GM23338 (cell line): ENCODE measurements at regions not wholly inside any gene's neighbourhood (a gene's known extent, or its start where the extent isn't known, plus 50 kb on each side); places are given as distances from the start of the nearest gene placed in this dataset.

Experiments used
- ATAC-seq: fragments of 200-7000 bp; cut with Tn5 transposase; 3 replicates; pipeline ENCODE4 v1.9.1; 2020
- DNase-seq: peaks from one replicate; pipeline ENCODE4 v3.0.0-alpha.2; 2015; ENCODE audit warnings: low spot score
- H2AFZ ChIP-seq: fragments of 200-600 bp; sonication (generic); 2 replicates; pipeline ENCODE4 v1.8.0; 2016; ENCODE audit warnings: antibody characterized with exemption, mild to moderate bottlenecking, moderate library complexity
- H3F3A ChIP-seq: fragments of 200-600 bp; sonication (generic); replicated peaks from 2 replicates; pipeline ENCODE4 v1.8.0; 2017; ENCODE audit warnings: antibody characterized with exemption, mixed run types, low read depth
- H3K27ac ChIP-seq: fragments of 200-600 bp; sonication (generic); 2 replicates; pipeline ENCODE4 v1.6.1; 2016; ENCODE audit warnings: low read depth
- H3K27me3 ChIP-seq: fragments of 200-600 bp; sonication (generic); 2 replicates; pipeline ENCODE4 v1.8.0; 2016; ENCODE audit warnings: mild to moderate bottlenecking, mixed run types, moderate library complexity; ENCODE audit not compliant: insufficient read depth
- H3K36me3 ChIP-seq: fragments of 200-600 bp; sonication (generic); 2 replicates; pipeline ENCODE4 v1.8.0; 2016; ENCODE audit warnings: mild to moderate bottlenecking; ENCODE audit not compliant: insufficient read depth
- H3K4me1 ChIP-seq: fragments of 200-600 bp; sonication (generic); 2 replicates; pipeline ENCODE4 v1.8.0; 2016; ENCODE audit warnings: mild to moderate bottlenecking, moderate library complexity; ENCODE audit not compliant: insufficient read depth
- H3K4me2 ChIP-seq: fragments of 200-600 bp; sonication (generic); 2 replicates; pipeline ENCODE4 v1.7.1; 2017; ENCODE audit warnings: mixed run types
- H3K4me3 ChIP-seq: fragments of 200-600 bp; sonication (generic); 2 replicates; pipeline ENCODE4 v1.6.1; 2016; ENCODE audit warnings: mixed run types
- H3K79me2 ChIP-seq: fragments of 200-600 bp; sonication (generic); replicated peaks from 2 replicates; pipeline ENCODE4 v1.8.0; 2017; ENCODE audit warnings: mild to moderate bottlenecking; ENCODE audit not compliant: insufficient read depth
- H3K9me2 ChIP-seq: fragments of 200-600 bp; sonication (generic); 2 replicates; pipeline ENCODE4 v1.8.0; 2017; ENCODE audit not compliant: insufficient read depth
- H4K20me1 ChIP-seq: fragments of 200-600 bp; sonication (generic); replicated peaks from 2 replicates; pipeline ENCODE4 v1.8.0; 2017; ENCODE audit warnings: mild to moderate bottlenecking; ENCODE audit not compliant: insufficient read depth
- H3K27ac Mint-ChIP-seq: 2 replicates; pipeline ENCODE4 v1.8.0; 2020; ENCODE audit warnings: inconsistent platforms, mild to moderate bottlenecking, moderate library complexity, mixed read lengths
- H3K27me3 Mint-ChIP-seq: 3 replicates; pipeline ENCODE4 v1.8.0; 2022; ENCODE audit warnings: low read depth, mild to moderate bottlenecking, moderate library complexity, mixed read lengths, inconsistent platforms; ENCODE audit not compliant: insufficient read depth, poor library complexity
- H3K36me3 Mint-ChIP-seq: 3 replicates; pipeline ENCODE4 v1.8.0; 2021; ENCODE audit warnings: low read depth, mild to moderate bottlenecking, inconsistent platforms, moderate library complexity, mixed read lengths
- H3K4me1 Mint-ChIP-seq: 3 replicates; pipeline ENCODE4 v1.8.0; 2020; ENCODE audit warnings: mild to moderate bottlenecking, inconsistent platforms, mixed read lengths
- H3K4me3 Mint-ChIP-seq: 3 replicates; pipeline ENCODE4 v1.8.0; 2021; ENCODE audit warnings: moderate library complexity, mild to moderate bottlenecking, inconsistent platforms, mixed read lengths
- H3K9me3 Mint-ChIP-seq: 3 replicates; pipeline ENCODE4 v1.8.0; 2020; ENCODE audit warnings: moderate library complexity, mild to moderate bottlenecking, inconsistent platforms, mixed read lengths
- CREB1 ChIP-seq: fragments of 250-450 bp; sonication (Bioruptor Pico); IDR thresholded peaks from 2 replicates; pipeline ENCODE4 v1.5.0; 2020; ENCODE audit warnings: low read depth, mild to moderate bottlenecking, moderate library complexity
- CTCF ChIP-seq, 2 experiments: fragments of 200-600 bp in 1 of 2; sonication (generic) in 1 of 2; conservative IDR thresholded peaks; 2 replicates each; pipeline versions ENCODE4 v1.5.1 to v1.6.1; 2016 to 2017; ENCODE audit warnings: antibody characterized with exemption in 2 of 2, low read depth in 2 of 2, mild to moderate bottlenecking in 2 of 2, moderate library complexity in 1 of 2
- ETS1 ChIP-seq: IDR thresholded peaks from 2 replicates; pipeline ENCODE4 v1.6.1; 2016; ENCODE audit warnings: antibody characterized with exemption
- EZH2phosphoT487 ChIP-seq: fragments of 200-600 bp; sonication (generic); IDR thresholded peaks from one replicate; pipeline ENCODE4 v1.8.1; 2018; ENCODE audit warnings: antibody characterized with exemption; ENCODE audit not compliant: unreplicated experiment
- JUNB ChIP-seq: IDR thresholded peaks from one replicate; pipeline ENCODE4 v1.6.1; 2016; ENCODE audit warnings: antibody characterized with exemption; ENCODE audit not compliant: unreplicated experiment
- NANOG ChIP-seq: IDR thresholded peaks from 2 replicates; pipeline ENCODE4 v1.6.1; 2016; ENCODE audit warnings: antibody characterized with exemption, borderline replicate concordance
- POLR2AphosphoS5 ChIP-seq: IDR thresholded peaks from 2 replicates; pipeline ENCODE4 v1.6.1; 2016; ENCODE audit warnings: antibody characterized with exemption, low read depth
- REST ChIP-seq: IDR thresholded peaks from one replicate; pipeline ENCODE4 v1.6.1; 2018; ENCODE audit warnings: antibody characterized with exemption; ENCODE audit not compliant: unreplicated experiment
- STAT1 ChIP-seq: IDR thresholded peaks from one replicate; pipeline ENCODE4 v1.6.1; 2016; ENCODE audit warnings: antibody characterized with exemption; ENCODE audit not compliant: unreplicated experiment
- ZNF114 ChIP-seq: fragments of 250-450 bp; sonication (Bioruptor Pico); IDR thresholded peaks from 2 replicates; pipeline ENCODE4 v1.5.0; 2020; ENCODE audit warnings: mild to moderate bottlenecking, moderate library complexity
- ZNF331 ChIP-seq: fragments of 250-450 bp; sonication (Bioruptor Pico); IDR thresholded peaks from 2 replicates; pipeline ENCODE4 v1.5.0; 2020; ENCODE audit warnings: low read depth, mild to moderate bottlenecking, moderate library complexity
- ZNF462 ChIP-seq: fragments of 250-450 bp; sonication (Bioruptor Pico); IDR thresholded peaks from 2 replicates; pipeline ENCODE4 v1.5.0; 2020; ENCODE audit warnings: mild to moderate bottlenecking, moderate library complexity

- no peak for TF ChIP-seq CTCF (conservative IDR thresholded peaks at IDR 0.05; ENCODE audit: low read depth in 2 of 2)
- no peak for TF ChIP-seq ETS1
Observed at GRCh38 chr18:65943268-65943667, 192.5 kb downstream of the CDH7 start (continued).

- Mint-ChIP-seq H3K9me3 (no peaks in the 10 kb centered on the region), H3K4me3 (peak overlapping the region; percentile 52), H3K27me3 (peaks cover 1% of the 10 kb centered on the region), H3K4me1 (peaks cover 44% of the 10 kb centered on the region), H3K27ac (peak overlapping the region; percentile 92), H3K36me3 (no peaks in the 10 kb centered on the region)
- Histone ChIP-seq H3K9me2 (no peaks in the 10 kb centered on the region), H3K36me3 (no peaks in the 10 kb centered on the region), H2AFZ (no peak overlapping the region), H3K4me3 (peak overlapping the region; percentile 28), H3K4me1 (peaks cover 58% of the 10 kb centered on the region), H3F3A (no peaks in the 10 kb centered on the region), H3K27ac (peak overlapping the region; percentile 67; the same call in 1 of the 2 replicates), H3K4me2 (peak overlapping the region; percentile 64), H4K20me1 (no peaks in the 10 kb centered on the region), H3K79me2 (no peaks in the 10 kb centered on the region), H3K27me3 (no peaks in the 10 kb centered on the region)
- peak; percentile 30 for DNase-seq
- ATAC-seq = no peak
- TF ChIP-seq STAT1 (no peak), POLR2AphosphoS5 (no peak), REST (no peak), ETS1 (no peak), ZNF331 (CRISPR knock-in tag) (no peak), NANOG (no peak; the same call in 1 of the 2 replicates), JUNB (no peak), EZH2phosphoT487 (no peak), ZNF114 (CRISPR knock-in tag) (no peak), ZNF462 (CRISPR knock-in tag) (no peak), CREB1 (no peak)
Observed at GRCh38 chr18:65942854-65943253, 192.0 kb downstream of the CDH7 start.
